NT2/D1 (cell line): ENCODE measurements at regions not wholly inside any gene's neighbourhood (a gene's known extent, or its start where the extent isn't known, plus 50 kb on each side); places are given as distances from the start of the nearest gene placed in this dataset.

Source experiments
- YY1 ChIP-seq: IDR thresholded peaks from 2 replicates; pipeline ENCODE4 v1.6.1; 2011; ENCODE audit not compliant: insufficient read length, insufficient read depth
- ZNF274 ChIP-seq: IDR thresholded peaks from 2 replicates; pipeline ENCODE4 v1.6.1; 2011; ENCODE audit warnings: mild to moderate bottlenecking, low read depth, low read length

DNA sequence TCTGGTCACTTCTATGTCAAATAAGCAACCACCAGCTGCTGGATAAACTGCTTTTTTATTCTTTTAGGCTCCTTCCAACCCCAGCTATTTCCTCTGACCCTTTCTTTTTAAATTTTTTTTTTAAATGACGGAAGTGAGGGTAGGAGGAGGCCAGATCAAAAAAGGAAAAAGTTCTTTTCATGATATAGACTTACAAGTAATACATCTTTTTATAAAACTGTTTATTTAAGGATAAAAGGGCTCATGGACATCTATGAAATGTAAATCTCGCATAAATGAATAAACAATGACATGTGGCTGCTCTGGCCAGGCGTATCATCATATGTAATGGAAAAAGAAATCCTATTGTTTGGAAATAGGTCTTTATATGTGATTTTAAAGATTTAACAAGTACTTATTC, 169.0 kb upstream of the ATP2B1 start:
- TF ChIP-seq ZNF274 (no peak), YY1 (no peak)
